MCF 10A (cell line): ENCODE measurements at regions not wholly inside any gene's neighbourhood (a gene's known extent, or its start where the extent isn't known, plus 50 kb on each side); places are given as distances from the start of the nearest gene placed in this dataset.

Experiments used
- BruUV-seq: library from RNA; stranded (reverse); fragments of 400-500 nt; replicated peaks from 2 replicates; lab custom pipeline; 2021; lab: Mats Ljungman, UMichigan
- CTCF ChIA-PET: fragments of 300-600 bp; sonication (Branson Sonifier 250); formaldehyde crosslinking; extraction: SDS; loops from one replicate; lab custom pipeline; 2021; ENCODE audit warnings: antibody characterized with exemption, inconsistent platforms; lab: Yijun Ruan, JAX
- POLR2A ChIA-PET: fragments of 300-600, 350-650 bp; sonication (Branson Sonifier 250); formaldehyde crosslinking; extraction: SDS; loops from one replicate; lab custom pipeline; 2020; ENCODE audit warnings: antibody characterized with exemption, inconsistent platforms; lab: Yijun Ruan, JAX
- DNase-seq: peaks from one replicate; pipeline ENCODE4 v3.0.0-alpha.2; 2018; ENCODE audit not compliant: unreplicated experiment
- H3K27ac Mint-ChIP-seq: one replicate; pipeline ENCODE4 v1.8.0; 2022; ENCODE audit warnings: mild to moderate bottlenecking, low read depth, mixed read lengths; ENCODE audit not compliant: unreplicated experiment
- H3K27me3 Mint-ChIP-seq: one replicate; pipeline ENCODE4 v1.8.0; 2022; ENCODE audit warnings: mixed read lengths; ENCODE audit not compliant: insufficient read depth, unreplicated experiment
- H3K36me3 Mint-ChIP-seq: one replicate; pipeline ENCODE4 v1.8.0; 2022; ENCODE audit warnings: mild to moderate bottlenecking, moderate library complexity, mixed read lengths; ENCODE audit not compliant: insufficient read depth, unreplicated experiment
- H3K4me1 Mint-ChIP-seq: one replicate; pipeline ENCODE4 v1.8.0; 2022; ENCODE audit warnings: mixed read lengths; ENCODE audit not compliant: insufficient read depth, unreplicated experiment
- H3K4me3 Mint-ChIP-seq: one replicate; pipeline ENCODE4 v1.8.0; 2022; ENCODE audit warnings: mild to moderate bottlenecking, moderate library complexity, mixed read lengths; ENCODE audit not compliant: unreplicated experiment
- H3K9me3 Mint-ChIP-seq: one replicate; pipeline ENCODE4 v1.8.0; 2022; ENCODE audit warnings: mixed read lengths; ENCODE audit not compliant: unreplicated experiment
- intact Hi-C: fragments of 100-400 bp; cut with micrococcal nuclease; formaldehyde crosslinking; loops from 2 replicates; pipeline ENCODE4 v1.14.1; 2022
- TF ChIP-seq, protein P1 (sequence below): fragments of 200-600 bp; IDR thresholded peaks from one replicate; pipeline ENCODE4 v1.8.0; 2022; ENCODE audit warnings: antibody characterized with exemption, mild to moderate bottlenecking; ENCODE audit not compliant: unreplicated experiment

DNA sequence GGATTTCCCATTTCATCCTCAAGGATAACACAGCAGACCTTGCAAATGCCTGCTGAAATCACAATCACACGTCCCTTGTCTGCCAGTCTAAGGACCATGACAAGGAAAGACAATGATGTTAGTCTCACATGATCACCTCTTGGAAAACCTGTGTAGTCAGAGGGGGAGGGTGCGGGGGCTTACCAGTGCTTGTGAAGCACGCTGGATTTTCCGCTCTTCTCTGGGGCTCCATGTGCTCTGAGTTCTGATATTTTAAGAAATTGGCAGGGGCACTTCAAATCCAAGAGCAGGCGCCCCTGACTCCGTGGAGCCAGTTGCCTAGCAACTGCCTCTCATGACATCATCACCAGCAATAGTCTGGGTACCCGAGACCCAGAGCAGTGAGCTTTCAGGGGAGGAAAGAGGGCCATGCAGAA is 200.9 kb upstream of the C14orf180 start:
- H3K27ac Mint-ChIP-seq = no peak overlapping the region
- no peaks in the 10 kb centered on the region for H3K36me3 Mint-ChIP-seq
- BruUV-seq = no TSS peak
- H3K9me3 Mint-ChIP-seq = peaks cover 8% of the 10 kb centered on the region
- peaks cover 86% of the 10 kb centered on the region for H3K27me3 Mint-ChIP-seq
- no peak overlapping the region for H3K4me3 Mint-ChIP-seq
- TF ChIP-seq, protein P1, sequence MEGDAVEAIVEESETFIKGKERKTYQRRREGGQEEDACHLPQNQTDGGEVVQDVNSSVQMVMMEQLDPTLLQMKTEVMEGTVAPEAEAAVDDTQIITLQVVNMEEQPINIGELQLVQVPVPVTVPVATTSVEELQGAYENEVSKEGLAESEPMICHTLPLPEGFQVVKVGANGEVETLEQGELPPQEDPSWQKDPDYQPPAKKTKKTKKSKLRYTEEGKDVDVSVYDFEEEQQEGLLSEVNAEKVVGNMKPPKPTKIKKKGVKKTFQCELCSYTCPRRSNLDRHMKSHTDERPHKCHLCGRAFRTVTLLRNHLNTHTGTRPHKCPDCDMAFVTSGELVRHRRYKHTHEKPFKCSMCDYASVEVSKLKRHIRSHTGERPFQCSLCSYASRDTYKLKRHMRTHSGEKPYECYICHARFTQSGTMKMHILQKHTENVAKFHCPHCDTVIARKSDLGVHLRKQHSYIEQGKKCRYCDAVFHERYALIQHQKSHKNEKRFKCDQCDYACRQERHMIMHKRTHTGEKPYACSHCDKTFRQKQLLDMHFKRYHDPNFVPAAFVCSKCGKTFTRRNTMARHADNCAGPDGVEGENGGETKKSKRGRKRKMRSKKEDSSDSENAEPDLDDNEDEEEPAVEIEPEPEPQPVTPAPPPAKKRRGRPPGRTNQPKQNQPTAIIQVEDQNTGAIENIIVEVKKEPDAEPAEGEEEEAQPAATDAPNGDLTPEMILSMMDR = no peak
- intact Hi-C loops = no loop called here
- ChIA-PET CTCF (no interaction called here), POLR2A (no interaction called here)
- no peak for DNase-seq
- no peaks in the 10 kb centered on the region for H3K4me1 Mint-ChIP-seq

DNA sequence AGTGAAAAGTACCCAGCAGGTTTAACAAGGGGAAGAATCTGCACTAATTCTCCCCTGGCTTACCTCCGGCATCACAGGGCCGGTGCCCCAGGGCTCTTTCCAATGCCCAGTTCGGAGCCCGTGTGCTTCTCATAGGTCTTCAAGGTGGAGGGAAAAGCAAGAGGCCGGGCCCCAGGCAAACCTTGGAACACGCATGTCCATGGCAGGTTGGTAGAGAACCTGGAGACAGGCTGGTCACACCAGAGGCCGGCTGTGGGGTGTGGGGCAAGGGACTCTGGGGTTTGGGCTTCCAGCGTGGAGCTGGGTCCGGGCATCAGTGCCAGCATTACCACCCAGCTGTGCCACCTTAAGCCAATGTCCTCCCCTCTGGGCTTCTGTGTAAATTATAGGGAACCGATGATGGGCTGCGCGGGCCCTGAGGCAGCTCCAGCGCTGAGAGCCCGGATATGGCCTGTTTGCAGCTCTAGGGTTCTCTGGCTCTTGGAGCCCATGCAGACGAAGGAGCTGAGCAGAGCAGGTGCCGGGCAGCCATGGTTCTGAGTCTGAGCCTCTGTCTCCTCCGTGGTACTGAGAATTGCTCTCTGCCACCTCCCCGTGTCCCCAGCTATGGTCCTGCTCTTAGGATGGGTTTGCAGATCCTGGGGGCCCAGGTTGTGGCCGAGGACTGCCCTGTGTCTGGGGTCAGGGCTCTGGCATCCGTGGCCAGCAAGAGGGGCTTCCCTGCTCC is 197.0 kb upstream of the C14orf180 start:
- Mint-ChIP-seq H3K27ac (no peak overlapping the region), H3K27me3 (peaks cover 48% of the 10 kb centered on the region), H3K4me3 (no peak overlapping the region), H3K4me1 (no peaks in the 10 kb centered on the region), H3K36me3 (no peaks in the 10 kb centered on the region), H3K9me3 (peaks cover 8% of the 10 kb centered on the region)
- POLR2A ChIA-PET = no interaction called here
- no peak for DNase-seq
- TF ChIP-seq, protein P1 = no peak
- CTCF ChIA-PET = no interaction called here
- BruUV-seq = no TSS peak
- intact Hi-C loops = no loop called here

DNA sequence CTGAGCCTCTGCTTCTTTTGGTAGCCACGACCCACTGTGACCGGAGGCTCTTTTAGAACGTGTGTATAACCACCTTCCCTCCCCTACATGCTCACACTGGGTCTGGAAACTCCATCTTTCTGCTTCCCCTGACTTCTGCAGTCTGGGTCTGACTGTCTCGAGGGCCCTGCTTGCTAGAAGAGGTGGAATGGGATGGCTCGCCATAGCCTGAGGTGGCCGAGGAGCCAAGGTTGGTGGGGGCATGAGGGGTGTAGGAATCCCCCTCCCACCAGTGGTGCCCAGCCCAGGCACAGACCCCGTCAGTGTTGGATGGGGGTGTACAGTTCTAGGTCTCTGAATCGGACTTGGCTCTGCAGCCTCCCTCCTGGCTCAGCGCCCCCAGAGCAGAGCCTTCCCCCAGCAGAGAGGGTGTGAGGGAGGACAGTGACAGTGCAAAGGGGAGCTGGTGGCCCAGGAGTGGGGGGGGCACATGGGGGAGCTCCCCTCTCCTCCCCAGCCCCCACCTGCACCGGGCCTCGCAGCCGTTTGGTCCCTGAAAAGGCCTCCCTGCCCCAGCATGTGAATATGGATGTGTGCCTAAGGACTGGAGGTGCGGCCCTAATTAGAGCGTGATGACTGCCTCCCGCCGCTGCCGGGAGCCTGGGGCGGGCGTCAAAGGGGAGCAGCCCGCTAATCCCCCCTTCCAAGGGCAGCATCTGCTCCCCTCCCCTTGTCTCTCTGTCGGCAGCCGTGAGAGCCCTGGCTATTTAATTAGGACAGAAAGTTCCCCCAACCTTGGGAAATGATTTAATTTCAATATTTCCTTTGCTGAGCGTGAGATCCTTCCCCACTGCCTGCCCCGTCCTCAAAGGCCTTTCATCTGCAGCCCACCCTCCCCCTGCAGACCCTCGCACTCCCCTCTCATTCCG is 196.2 kb upstream of the C14orf180 start:
- ChIA-PET CTCF (no interaction called here), POLR2A (no interaction called here)
- no TSS peak for BruUV-seq
- H3K4me1 Mint-ChIP-seq = no peaks in the 10 kb centered on the region
- no peak for DNase-seq
- peaks cover 40% of the 10 kb centered on the region for H3K27me3 Mint-ChIP-seq
- no peak overlapping the region for H3K27ac Mint-ChIP-seq
- H3K36me3 Mint-ChIP-seq = no peaks in the 10 kb centered on the region
- H3K9me3 Mint-ChIP-seq = peaks cover 8% of the 10 kb centered on the region
- H3K4me3 Mint-ChIP-seq = no peak overlapping the region
- TF ChIP-seq, protein P1 = no peak
- intact Hi-C loops = no loop called here

DNA sequence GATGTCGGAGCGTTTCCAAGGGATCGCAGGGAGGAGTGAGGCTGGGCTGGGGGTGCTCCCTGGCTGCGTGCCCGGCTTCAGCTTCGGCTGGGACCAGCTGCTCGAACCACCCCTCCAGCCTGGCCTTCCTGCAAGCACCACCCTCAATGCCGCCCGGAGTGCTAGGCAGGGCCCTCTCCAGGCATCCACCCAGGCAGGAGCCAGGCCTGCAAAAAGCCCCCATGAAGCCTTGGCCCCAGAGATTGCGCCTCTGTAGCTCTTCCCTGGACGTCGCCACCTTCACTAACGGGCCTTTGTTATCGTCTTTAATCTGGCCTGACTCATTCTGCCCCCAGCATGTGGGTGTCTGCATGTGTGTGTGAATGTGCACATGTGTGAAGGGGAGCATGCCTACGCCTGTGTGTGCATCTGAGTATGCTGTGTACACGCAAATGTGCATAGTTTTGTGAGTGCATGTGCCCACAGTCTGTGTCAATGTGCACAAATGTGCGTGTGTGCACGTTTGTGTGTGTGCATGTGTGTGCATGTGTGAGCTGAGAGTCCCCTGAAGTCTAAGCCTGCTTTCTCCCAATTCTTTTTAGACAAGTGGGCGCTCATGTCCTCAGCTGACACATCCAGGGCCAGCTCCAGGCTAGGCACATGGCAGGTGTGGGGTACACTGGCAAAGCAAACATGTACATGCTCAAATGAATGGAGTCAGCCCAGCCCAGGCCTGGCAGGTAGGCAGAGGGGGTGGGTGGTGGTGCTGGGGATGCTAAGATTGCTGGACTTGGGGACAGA is 195.4 kb upstream of the C14orf180 start:
- H3K27ac Mint-ChIP-seq = no peak overlapping the region
- TF ChIP-seq, protein P1 = no peak
- H3K27me3 Mint-ChIP-seq = peaks cover 31% of the 10 kb centered on the region
- intact Hi-C loops = no loop called here
- DNase-seq = no peak
- POLR2A ChIA-PET = no interaction called here
- H3K4me1 Mint-ChIP-seq = no peaks in the 10 kb centered on the region
- peaks cover 8% of the 10 kb centered on the region for H3K9me3 Mint-ChIP-seq
- no peak overlapping the region for H3K4me3 Mint-ChIP-seq
- no TSS peak for BruUV-seq
- CTCF ChIA-PET = no interaction called here
- no peaks in the 10 kb centered on the region for H3K36me3 Mint-ChIP-seq
